Naive B cell (primary cell): ENCODE measurements at regions not wholly inside any gene's neighbourhood (a gene's known extent, or its start where the extent isn't known, plus 50 kb on each side); places are given as distances from the start of the nearest gene placed in this dataset.

ENCODE experiments used
- ATAC-seq, 2 donors: fragments of 150-1000 bp; cut with Tn5 transposase; 2 replicates each; pipeline ENCODE4 v1.10.0; 2021; ENCODE audit warnings: low read depth in 2 of 2, mild to moderate bottlenecking in 2 of 2, moderate library complexity in 2 of 2
- DNase-seq: peaks from one replicate; pipeline ENCODE4 v3.0.0; 2022
- H3K27ac Mint-ChIP-seq, 6 donors: one replicate each; pipeline ENCODE4 v1.8.0; 2020 to 2022; ENCODE audit warnings: mild to moderate bottlenecking in 6 of 6, mixed read lengths in 6 of 6, moderate library complexity in 5 of 6, inconsistent platforms in 2 of 6
- H3K27me3 Mint-ChIP-seq, 3 donors: one replicate each; pipeline ENCODE4 v1.8.0; 2021 to 2022; ENCODE audit warnings: mixed read lengths in 3 of 3, mild to moderate bottlenecking in 1 of 3
- H3K36me3 Mint-ChIP-seq, 2 donors: one replicate each; pipeline ENCODE4 v1.8.0; 2020 to 2022; ENCODE audit warnings: mixed read lengths in 2 of 2, inconsistent platforms in 1 of 2, mild to moderate bottlenecking in 1 of 2
- H3K4me1 Mint-ChIP-seq, 3 donors: one replicate each; pipeline ENCODE4 v1.8.0; 2020 to 2022; ENCODE audit warnings: mixed read lengths in 3 of 3, inconsistent platforms in 1 of 3, mild to moderate bottlenecking in 1 of 3, moderate library complexity in 1 of 3
- H3K4me3 Mint-ChIP-seq, 8 donors: one replicate each; pipeline ENCODE4 v1.8.0; 2020 to 2022; ENCODE audit warnings: mild to moderate bottlenecking in 8 of 8, mixed read lengths in 8 of 8, moderate library complexity in 8 of 8, inconsistent platforms in 2 of 8
- H3K9me3 Mint-ChIP-seq, 7 donors: one replicate each; pipeline ENCODE4 v1.8.0; 2020 to 2022; ENCODE audit warnings: mixed read lengths in 7 of 7, mild to moderate bottlenecking in 5 of 7, inconsistent platforms in 2 of 7, moderate library complexity in 1 of 7

GRCh38 chr11:109747839-109748238 is 325.8 kb downstream of the C11orf87 start:
- no peak for ATAC-seq
- Mint-ChIP-seq H3K4me1 (no peaks in the 10 kb centered on the region), H3K36me3 (no peaks in the 10 kb centered on the region), H3K27ac (no peak overlapping the region), H3K4me3 (no peak overlapping the region), H3K27me3 (peaks cover 0 to 13% (median 3%) of the 10 kb centered on the region in 3 donors), H3K9me3 (peaks cover 0 to 5% (median 0%) of the 10 kb centered on the region in 7 donors)
- no peak for DNase-seq

- peaks cover 0 to 5% (median 0%) of the 10 kb centered on the region in 7 donors for H3K9me3 Mint-ChIP-seq
- H3K4me1 Mint-ChIP-seq, result no peaks in the 10 kb centered on the region
- H3K4me3 Mint-ChIP-seq, result no peak overlapping the region
- H3K36me3 Mint-ChIP-seq, result no peaks in the 10 kb centered on the region
- ATAC-seq, result no peak
- peaks cover 0 to 13% (median 3%) of the 10 kb centered on the region in 3 donors for H3K27me3 Mint-ChIP-seq
- DNase-seq, result no peak
- H3K27ac Mint-ChIP-seq, result no peak overlapping the region
Measured at GRCh38 chr11:109749476-109749875, 327.5 kb downstream of the C11orf87 start.

- no peak for ATAC-seq
- no peak for DNase-seq
- no peaks in the 10 kb centered on the region for H3K4me1 Mint-ChIP-seq
- H3K9me3 Mint-ChIP-seq, result peaks cover 0 to 5% (median 0%) of the 10 kb centered on the region in 7 donors
- peaks cover 0 to 13% (median 3%) of the 10 kb centered on the region in 3 donors for H3K27me3 Mint-ChIP-seq
- H3K36me3 Mint-ChIP-seq, result no peaks in the 10 kb centered on the region
- H3K27ac Mint-ChIP-seq, result no peak overlapping the region
- H3K4me3 Mint-ChIP-seq, result no peak overlapping the region
Measured at GRCh38 chr11:109750964-109751363, 329.0 kb downstream of the C11orf87 start.

GRCh38 chr11:109752212-109752825 is 330.3 kb downstream of the C11orf87 start:
- H3K9me3 Mint-ChIP-seq, result peaks cover 0 to 5% (median 0%) of the 10 kb centered on the region in 7 donors
- ATAC-seq (no peak), DNase-seq (no peak)
- no peaks in the 10 kb centered on the region for H3K4me1 Mint-ChIP-seq
- H3K27me3 Mint-ChIP-seq, result peaks cover under 1 to 13% (median 4%) of the 10 kb centered on the region in 3 donors
- H3K36me3 Mint-ChIP-seq, result no peaks in the 10 kb centered on the region
- H3K4me3 Mint-ChIP-seq, result no peak overlapping the region
- no peak overlapping the region for H3K27ac Mint-ChIP-seq

GRCh38 chr11:109756521-109756920 is 334.5 kb downstream of the C11orf87 start:
- Mint-ChIP-seq H3K27ac (no peak overlapping the region), H3K4me3 (no peak overlapping the region), H3K27me3 (peaks cover 0 to 7% (median 6%) of the 10 kb centered on the region in 3 donors), H3K9me3 (peaks cover 0 to 24% (median 8%) of the 10 kb centered on the region in 7 donors), H3K36me3 (no peaks in the 10 kb centered on the region), H3K4me1 (no peaks in the 10 kb centered on the region)
- DNase-seq (no peak), ATAC-seq (no peak)

GRCh38 chr11:109756951-109757350 is 335.0 kb downstream of the C11orf87 start:
- ATAC-seq, result no peak
- H3K9me3 Mint-ChIP-seq, result peaks cover 0 to 24% (median 8%) of the 10 kb centered on the region in 7 donors
- peak overlapping the region in 1 of 8 donors; percentile 36 for H3K4me3 Mint-ChIP-seq
- DNase-seq, result no peak
- no peaks in the 10 kb centered on the region for H3K4me1 Mint-ChIP-seq
- no peaks in the 10 kb centered on the region for H3K36me3 Mint-ChIP-seq
- peaks cover 0 to 7% (median 6%) of the 10 kb centered on the region in 3 donors for H3K27me3 Mint-ChIP-seq
- H3K27ac Mint-ChIP-seq, result no peak overlapping the region

GRCh38 chr11:109762546-109762945 is 330.6 kb upstream of the ZC3H12C start:
- Mint-ChIP-seq H3K9me3 (peaks cover 0 to 24% (median 8%) of the 10 kb centered on the region in 7 donors), H3K36me3 (no peaks in the 10 kb centered on the region), H3K4me1 (no peaks in the 10 kb centered on the region), H3K4me3 (no peak overlapping the region), H3K27me3 (peaks cover 0 to 3% (median 1%) of the 10 kb centered on the region in 3 donors), H3K27ac (no peak overlapping the region)
- DNase-seq (no peak), ATAC-seq (no peak)

GRCh38 chr11:109765709-109766311 is 327.4 kb upstream of the ZC3H12C start:
- no peaks in the 10 kb centered on the region for H3K4me1 Mint-ChIP-seq
- no peaks in the 10 kb centered on the region for H3K27me3 Mint-ChIP-seq
- H3K4me3 Mint-ChIP-seq, result no peak overlapping the region
- DNase-seq (no peak), ATAC-seq (no peak)
- H3K9me3 Mint-ChIP-seq, result peaks cover 0 to 7% (median 0%) of the 10 kb centered on the region in 7 donors
- no peak overlapping the region for H3K27ac Mint-ChIP-seq
- no peaks in the 10 kb centered on the region for H3K36me3 Mint-ChIP-seq

- H3K4me3 Mint-ChIP-seq, result no peak overlapping the region
- DNase-seq (no peak), ATAC-seq (no peak)
- no peaks in the 10 kb centered on the region for H3K4me1 Mint-ChIP-seq
- H3K27me3 Mint-ChIP-seq, result peaks cover 0 to 7% (median 4%) of the 10 kb centered on the region in 3 donors
- no peaks in the 10 kb centered on the region for H3K9me3 Mint-ChIP-seq
- H3K27ac Mint-ChIP-seq, result no peak overlapping the region
- H3K36me3 Mint-ChIP-seq, result no peaks in the 10 kb centered on the region
Measured at GRCh38 chr11:109769858-109770257, 323.3 kb upstream of the ZC3H12C start.

GRCh38 chr11:109770323-109770722 is 322.9 kb upstream of the ZC3H12C start:
- no peak for DNase-seq
- no peak overlapping the region for H3K4me3 Mint-ChIP-seq
- no peaks in the 10 kb centered on the region for H3K9me3 Mint-ChIP-seq
- H3K36me3 Mint-ChIP-seq, result no peaks in the 10 kb centered on the region
- H3K27me3 Mint-ChIP-seq, result peaks cover 0 to 7% (median 4%) of the 10 kb centered on the region in 3 donors
- H3K4me1 Mint-ChIP-seq, result no peaks in the 10 kb centered on the region
- H3K27ac Mint-ChIP-seq, result no peak overlapping the region
- no peak for ATAC-seq

GRCh38 chr11:109772892-109773291 is 320.3 kb upstream of the ZC3H12C start:
- H3K9me3 Mint-ChIP-seq, result no peaks in the 10 kb centered on the region
- H3K27ac Mint-ChIP-seq, result no peak overlapping the region
- no peak for ATAC-seq
- no peaks in the 10 kb centered on the region for H3K36me3 Mint-ChIP-seq
- no peak overlapping the region for H3K4me3 Mint-ChIP-seq
- H3K27me3 Mint-ChIP-seq, result peaks cover 0 to 7% (median 4%) of the 10 kb centered on the region in 3 donors
- no peak for DNase-seq
- no peaks in the 10 kb centered on the region for H3K4me1 Mint-ChIP-seq

- H3K27me3 Mint-ChIP-seq, result peaks cover 0 to 7% (median 4%) of the 10 kb centered on the region in 3 donors
- H3K4me1 Mint-ChIP-seq, result no peaks in the 10 kb centered on the region
- no peaks in the 10 kb centered on the region for H3K9me3 Mint-ChIP-seq
- no peaks in the 10 kb centered on the region for H3K36me3 Mint-ChIP-seq
- ATAC-seq (no peak), DNase-seq (no peak)
- no peak overlapping the region for H3K4me3 Mint-ChIP-seq
- H3K27ac Mint-ChIP-seq, result no peak overlapping the region
Measured at GRCh38 chr11:109775686-109776085, 317.5 kb upstream of the ZC3H12C start.

GRCh38 chr11:109783014-109783413 is 310.2 kb upstream of the ZC3H12C start:
- Mint-ChIP-seq H3K36me3 (no peaks in the 10 kb centered on the region), H3K27ac (no peak overlapping the region), H3K27me3 (peaks cover 0 to 12% (median 0%) of the 10 kb centered on the region in 3 donors), H3K4me3 (no peak overlapping the region), H3K4me1 (no peaks in the 10 kb centered on the region), H3K9me3 (no peaks in the 10 kb centered on the region)
- DNase-seq (no peak), ATAC-seq (no peak)

GRCh38 chr11:109783840-109784239 is 309.4 kb upstream of the ZC3H12C start:
- no peaks in the 10 kb centered on the region for H3K36me3 Mint-ChIP-seq

More at GRCh38 chr11:109783840-109784239, 309.4 kb upstream of the ZC3H12C start:
- no peak for ATAC-seq
- Mint-ChIP-seq H3K27ac (no peak overlapping the region), H3K4me3 (no peak overlapping the region), H3K4me1 (no peaks in the 10 kb centered on the region), H3K9me3 (no peaks in the 10 kb centered on the region), H3K27me3 (peaks cover 0 to 13% (median 0%) of the 10 kb centered on the region in 3 donors)
- no peak for DNase-seq
